GM18520 (cell line): ENCODE measurements at regions not wholly inside any gene's neighbourhood (a gene's known extent, or its start where the extent isn't known, plus 50 kb on each side); places are given as distances from the start of the nearest gene placed in this dataset.
"Not testable (repeated sequence)": the region's sequence is repeated elsewhere in the genome, so short reads cannot be mapped to it uniquely, and the experiment has no call there.

Experiments used
- ATAC-seq: cut with Tn5 transposase; IDR thresholded peaks from one replicate; pipeline ENCODE4 v1.9.1; 2021; ENCODE audit not compliant: unreplicated experiment

GRCh38 chr1:192862271-192862670 lies 53.4 kb downstream of the RGS2 start:
- no peak for ATAC-seq

GRCh38 chr1:192866241-192866868 lies 57.5 kb downstream of the RGS2 start:
- ATAC-seq: no peak

- ATAC-seq: no peak
Measured at GRCh38 chr1:192867180-192867579, 58.3 kb downstream of the RGS2 start.

GRCh38 chr1:192869308-192869940 lies 60.6 kb downstream of the RGS2 start:
- no peak for ATAC-seq

GRCh38 chr1:192872010-192872409 lies 63.2 kb downstream of the RGS2 start:
- ATAC-seq: no peak

- no peak for ATAC-seq
Measured at GRCh38 chr1:192873836-192874235, 65.0 kb downstream of the RGS2 start.

- ATAC-seq: no peak
Measured at GRCh38 chr1:192876633-192877032, 67.8 kb downstream of the RGS2 start.

- ATAC-seq: peak; percentile 95
Measured at GRCh38 chr1:192877283-192877886, 68.5 kb downstream of the RGS2 start.

- ATAC-seq: no peak
Measured at GRCh38 chr1:192878249-192878648, 69.4 kb downstream of the RGS2 start.

GRCh38 chr1:192879406-192879805 lies 70.6 kb downstream of the RGS2 start:
- no peak for ATAC-seq

- ATAC-seq: no peak
Measured at GRCh38 chr1:192880231-192880630, 71.4 kb downstream of the RGS2 start.

GRCh38 chr1:192884241-192884640 lies 75.4 kb downstream of the RGS2 start:
- ATAC-seq: no peak

GRCh38 chr1:192885387-192885786 lies 76.5 kb downstream of the RGS2 start:
- not testable (repeated sequence) for ATAC-seq

- ATAC-seq: no peak
Measured at GRCh38 chr1:192887426-192887825, 78.6 kb downstream of the RGS2 start.

GRCh38 chr1:192888574-192888973 lies 79.7 kb downstream of the RGS2 start:
- ATAC-seq: no peak

GRCh38 chr1:192889082-192889481 lies 80.2 kb downstream of the RGS2 start:
- ATAC-seq: no peak

- no peak for ATAC-seq
Measured at GRCh38 chr1:192890134-192890533, 81.3 kb downstream of the RGS2 start.

- ATAC-seq: no peak
Measured at GRCh38 chr1:192892934-192893333, 84.1 kb downstream of the RGS2 start.

- ATAC-seq: not testable (repeated sequence)
Measured at GRCh38 chr1:192895487-192895886, 86.6 kb downstream of the RGS2 start.

GRCh38 chr1:192896376-192896775 lies 87.5 kb downstream of the RGS2 start:
- ATAC-seq: no peak

GRCh38 chr1:192901500-192901899 lies 92.7 kb downstream of the RGS2 start:
- ATAC-seq: no peak

- ATAC-seq: no peak
Measured at GRCh38 chr1:192903142-192903541, 94.3 kb downstream of the RGS2 start.
